GM10266 (cell line): ENCODE measurements at regions not wholly inside any gene's neighbourhood (a gene's known extent, or its start where the extent isn't known, plus 50 kb on each side); places are given as distances from the start of the nearest gene placed in this dataset.

Experiments used
- DNase-seq: peaks from one replicate; pipeline ENCODE4 v3.0.0; 2012; ENCODE audit errors: extremely low spot score
- TF ChIP-seq, protein P1 (sequence below): IDR thresholded peaks from 2 replicates; pipeline ENCODE4 v1.5.1; 2012; ENCODE audit warnings: mild to moderate bottlenecking, low read depth; ENCODE audit not compliant: control insufficient read depth, insufficient read depth; ENCODE audit errors: missing control alignments

DNA sequence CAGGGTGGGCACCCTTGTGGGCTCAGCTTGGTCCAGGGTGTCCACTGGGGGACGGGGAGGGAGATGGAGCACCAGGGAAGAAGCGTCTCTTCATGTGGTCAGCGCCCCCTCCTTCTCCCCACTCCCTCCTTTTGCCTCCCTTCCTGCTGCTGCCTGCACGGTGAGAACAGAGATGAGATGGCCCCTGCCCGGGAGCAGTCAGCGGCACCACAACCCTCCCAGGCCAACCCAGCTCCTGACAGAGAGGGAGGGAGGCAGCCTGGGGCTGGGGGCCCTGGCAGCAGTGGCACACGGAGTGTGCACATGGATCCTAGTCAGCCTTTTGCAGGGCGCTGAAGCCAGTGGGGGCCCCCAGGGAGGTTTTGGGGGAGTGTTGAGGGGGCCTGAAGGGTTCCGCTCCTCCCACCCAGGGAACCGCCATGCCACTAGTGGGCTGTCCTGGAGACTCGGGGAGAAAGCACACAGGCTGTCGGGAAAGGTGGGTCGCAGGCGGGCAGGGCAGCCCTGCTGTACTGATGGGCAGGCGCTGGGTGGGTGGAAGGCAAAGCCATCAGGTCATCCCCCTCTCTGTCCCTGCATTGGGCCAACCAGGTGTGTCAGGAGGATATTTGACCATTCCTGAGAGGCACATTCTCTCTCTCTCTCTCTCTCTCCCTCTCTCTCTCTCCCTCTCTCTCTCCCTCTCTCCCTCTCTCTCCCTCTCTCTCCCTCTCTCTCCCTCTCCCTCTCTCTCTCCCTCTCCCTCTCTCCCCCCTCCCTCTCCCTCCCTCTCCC lies 94.3 kb upstream of the BHLHE23 start:
- DNase-seq = no peak
- TF ChIP-seq, protein P1, sequence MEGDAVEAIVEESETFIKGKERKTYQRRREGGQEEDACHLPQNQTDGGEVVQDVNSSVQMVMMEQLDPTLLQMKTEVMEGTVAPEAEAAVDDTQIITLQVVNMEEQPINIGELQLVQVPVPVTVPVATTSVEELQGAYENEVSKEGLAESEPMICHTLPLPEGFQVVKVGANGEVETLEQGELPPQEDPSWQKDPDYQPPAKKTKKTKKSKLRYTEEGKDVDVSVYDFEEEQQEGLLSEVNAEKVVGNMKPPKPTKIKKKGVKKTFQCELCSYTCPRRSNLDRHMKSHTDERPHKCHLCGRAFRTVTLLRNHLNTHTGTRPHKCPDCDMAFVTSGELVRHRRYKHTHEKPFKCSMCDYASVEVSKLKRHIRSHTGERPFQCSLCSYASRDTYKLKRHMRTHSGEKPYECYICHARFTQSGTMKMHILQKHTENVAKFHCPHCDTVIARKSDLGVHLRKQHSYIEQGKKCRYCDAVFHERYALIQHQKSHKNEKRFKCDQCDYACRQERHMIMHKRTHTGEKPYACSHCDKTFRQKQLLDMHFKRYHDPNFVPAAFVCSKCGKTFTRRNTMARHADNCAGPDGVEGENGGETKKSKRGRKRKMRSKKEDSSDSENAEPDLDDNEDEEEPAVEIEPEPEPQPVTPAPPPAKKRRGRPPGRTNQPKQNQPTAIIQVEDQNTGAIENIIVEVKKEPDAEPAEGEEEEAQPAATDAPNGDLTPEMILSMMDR = peak; percentile 2

DNA sequence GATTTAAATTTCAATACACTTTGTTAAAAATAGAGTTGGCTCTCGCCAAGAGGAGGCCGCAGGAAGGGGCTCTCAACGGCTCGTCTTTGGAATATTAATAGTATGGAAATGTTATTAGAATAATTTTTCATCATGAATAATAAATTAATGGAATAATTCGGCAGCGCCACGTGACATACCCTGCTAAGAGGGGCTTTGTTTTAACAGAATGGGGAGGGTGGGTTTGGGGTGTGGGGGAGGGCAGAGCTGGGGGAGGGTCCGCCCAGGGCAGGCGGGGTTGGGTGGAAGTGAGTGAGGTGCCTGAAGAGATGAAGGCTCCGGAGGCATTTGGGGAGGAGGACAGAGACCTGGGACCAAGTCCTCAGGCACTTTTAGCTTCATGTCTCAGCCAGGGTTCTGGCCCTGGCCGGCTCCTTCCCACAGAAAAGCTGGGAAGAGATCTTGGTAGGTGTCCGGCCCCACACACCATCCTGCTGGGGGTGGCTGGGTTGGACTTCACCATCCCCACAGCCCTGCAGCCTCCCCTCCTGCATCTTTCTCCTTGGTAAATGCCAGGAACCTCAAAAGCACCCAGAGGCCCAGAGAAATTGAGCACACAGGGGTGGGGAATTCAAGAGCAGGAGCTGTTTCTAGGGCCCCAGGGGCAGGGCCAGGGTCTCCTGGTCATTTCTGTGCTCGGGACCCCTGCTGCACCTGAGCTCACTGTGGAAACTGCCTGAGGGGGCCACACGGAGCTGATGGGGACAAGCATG lies 93.6 kb upstream of the BHLHE23 start:
- no peak for DNase-seq
- TF ChIP-seq, protein P1 = no peak

DNA sequence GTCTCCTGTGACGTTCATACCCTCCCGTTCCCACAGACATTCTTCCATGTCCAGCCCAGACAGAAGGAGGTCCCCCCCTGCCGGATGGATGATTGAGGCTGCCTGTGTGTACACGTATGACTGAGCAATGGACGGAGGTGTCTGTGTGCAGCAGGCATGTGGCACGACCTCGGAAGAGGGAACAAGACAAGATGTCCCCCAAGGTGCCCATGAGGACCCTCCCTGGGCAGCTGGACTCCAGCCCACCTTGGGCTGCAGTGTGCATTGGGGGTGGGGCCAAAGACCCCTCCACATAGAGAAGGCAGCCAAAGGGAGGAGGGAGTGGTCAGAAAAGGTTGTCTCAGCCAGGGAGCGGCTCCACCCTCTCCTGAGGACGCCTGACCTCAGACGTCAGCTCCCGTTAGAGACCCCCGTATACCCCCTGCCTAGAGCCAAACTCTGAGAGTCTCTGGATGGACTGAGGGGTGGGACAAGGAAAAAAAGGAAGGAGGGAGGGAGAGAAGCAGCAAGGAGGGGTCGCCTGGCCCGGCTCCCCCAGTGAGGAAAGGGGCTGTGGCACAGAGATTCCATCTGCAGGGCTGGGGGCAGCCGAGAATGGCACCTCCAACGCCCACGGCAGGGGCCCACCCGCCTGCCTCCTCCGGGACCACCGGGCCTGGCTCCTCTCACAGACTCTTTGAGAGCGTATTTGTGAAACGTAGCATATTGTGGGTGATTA lies 92.9 kb upstream of the BHLHE23 start:
- no peak for DNase-seq
- TF ChIP-seq, protein P1 = no peak

DNA sequence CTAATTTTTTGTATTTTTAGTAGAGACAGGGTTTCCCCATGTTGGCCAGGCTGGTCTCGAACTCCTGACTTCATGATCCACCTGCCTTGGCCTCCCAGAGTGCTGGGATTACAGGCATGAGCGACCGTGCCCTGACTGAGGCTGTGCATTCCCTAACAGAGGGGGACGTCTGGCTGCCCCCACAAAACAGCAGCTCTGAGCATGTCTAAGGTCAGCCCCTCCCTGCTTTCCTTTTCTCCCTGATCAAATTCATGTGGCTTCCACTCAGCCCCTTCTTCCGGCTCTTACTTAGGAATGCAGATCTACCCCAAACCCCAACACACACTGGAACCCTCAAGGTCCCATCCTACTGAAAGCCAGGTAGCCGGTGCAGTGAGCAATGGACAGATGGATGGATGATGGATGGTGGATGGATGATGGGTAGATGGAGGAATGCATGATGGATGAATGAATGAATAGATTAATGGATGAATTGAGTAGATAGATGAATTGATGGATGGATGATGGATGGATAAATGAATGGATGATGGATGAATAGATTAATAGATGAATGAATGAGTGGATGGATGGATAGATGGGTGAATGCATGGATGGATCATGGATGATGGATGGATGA lies 91.5 kb upstream of the BHLHE23 start:
- no peak for DNase-seq
- TF ChIP-seq, protein P1 = no peak

DNA sequence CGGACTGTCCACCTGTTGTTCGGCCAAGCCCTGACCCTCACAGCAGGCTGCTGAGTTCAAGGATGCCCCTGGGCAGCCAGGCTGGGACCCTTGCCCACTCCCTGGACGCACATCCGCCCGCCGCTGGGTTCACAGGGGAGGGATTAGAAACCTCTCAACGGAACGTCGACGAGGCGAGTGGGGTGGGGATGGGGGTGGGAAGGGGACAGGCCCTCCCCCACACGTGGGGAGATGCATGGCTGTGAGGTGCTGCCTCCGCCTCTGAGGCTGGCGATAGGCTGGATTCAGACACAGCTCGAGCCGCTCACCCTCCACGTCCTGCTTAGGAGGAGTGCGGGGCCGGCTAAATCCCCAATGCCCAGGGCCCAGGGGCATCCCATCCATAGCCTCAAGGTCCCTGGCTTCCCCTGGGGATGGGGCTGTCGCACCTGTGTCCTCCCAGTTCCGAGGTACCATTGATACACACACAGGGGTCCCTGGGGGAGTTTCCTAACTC lies 90.6 kb upstream of the BHLHE23 start:
- TF ChIP-seq, protein P1 = no peak
- no peak for DNase-seq

DNA sequence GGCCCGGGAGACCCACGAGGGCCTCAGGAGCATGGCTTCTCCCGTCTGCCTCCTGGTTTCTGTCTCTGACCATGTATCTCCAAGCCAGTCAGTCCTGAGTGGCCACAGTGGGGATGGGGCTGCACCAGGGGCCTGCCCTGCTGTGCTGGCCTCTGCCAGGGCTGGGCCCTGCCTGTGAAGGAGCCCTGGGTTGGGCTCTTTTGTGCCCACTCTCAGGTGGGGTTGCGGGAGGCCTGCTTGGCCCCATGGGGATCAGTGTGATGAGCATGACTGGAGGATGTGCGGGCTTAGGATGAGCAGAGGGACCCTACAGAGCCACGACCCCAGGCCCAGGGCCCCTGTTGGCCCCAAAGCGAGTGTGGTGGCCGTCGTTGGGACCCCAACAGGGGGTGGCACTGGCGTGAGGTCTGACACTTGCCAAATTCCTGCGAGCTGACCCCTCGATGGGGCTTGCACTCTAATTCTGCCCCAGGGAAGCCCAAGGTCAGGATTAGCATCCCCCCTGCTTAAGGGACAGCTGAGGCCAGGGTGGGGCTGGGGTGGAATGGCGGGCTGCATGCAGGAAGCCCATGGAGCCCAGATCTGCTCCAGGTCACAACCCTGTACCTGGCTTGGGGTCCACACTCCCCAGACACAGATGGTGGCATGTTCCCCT lies 90.0 kb upstream of the BHLHE23 start:
- TF ChIP-seq, protein P1 = no peak

More for the DNA sequence above, 90.0 kb upstream of the BHLHE23 start:
- no peak for DNase-seq
